ENCODE measurements at regions not wholly inside any gene's neighbourhood (a gene's known extent, or its start where the extent isn't known, plus 50 kb on each side); places are given as distances from the start of the nearest gene placed in this dataset.

GRCh38 chr1:60196026-60196425 is 122.5 kb upstream of the C1orf87 start:
- Histone ChIP-seq H3K79me2 (ENCODE audit: insufficient read depth, low read length) (no peaks in the 10 kb centered on the region), H3K27me3 (ENCODE audit: insufficient read depth, low read length) (no peaks in the 10 kb centered on the region), H3K4ac (ENCODE audit: low read depth, low read length) (no peak overlapping the region), H3K9ac (ENCODE audit: extremely low read depth, insufficient read length, low read length) (no peak overlapping the region), H3K4me2 (ENCODE audit: insufficient read depth, insufficient read length, low read length) (no peak overlapping the region), H3K4me1 (ENCODE audit: insufficient read depth, low read length) (no peaks in the 10 kb centered on the region), H2BK12ac (ENCODE audit: insufficient read length, low read depth, low read length) (no peak overlapping the region), H4K5ac (ENCODE audit: insufficient read length, low read depth, low read length) (no peak overlapping the region), H2BK120ac (ENCODE audit: low read depth, low read length, poor library complexity, severe bottlenecking) (no peak overlapping the region), H3K23ac (ENCODE audit: insufficient read length, low read depth, low read length) (no peak overlapping the region), H2AK5ac (ENCODE audit: insufficient read length, low read length) (no peak overlapping the region), H3K9me3 (ENCODE audit: control insufficient read depth, low read depth, low read length) (no peaks in the 10 kb centered on the region), H2BK20ac (ENCODE audit: low read depth, low read length, poor library complexity, severe bottlenecking) (no peak overlapping the region), H4K91ac (ENCODE audit: insufficient read length, low read depth, low read length) (no peak overlapping the region), H2BK15ac (ENCODE audit: low read depth, low read length) (no peak overlapping the region), H3K27ac (ENCODE audit: insufficient read length, low read depth, low read length) (no peak overlapping the region), H3K79me1 (ENCODE audit: insufficient read depth, low read depth, low read length, poor library complexity, severe bottlenecking) (no peaks in the 10 kb centered on the region), H2BK5ac (ENCODE audit: insufficient read length, low read length) (no peak overlapping the region), H3K56ac (ENCODE audit: insufficient read length, low read depth, low read length) (no peak overlapping the region), H4K8ac (replicated peaks; ENCODE audit: insufficient read length, low read depth, low read length) (no peak overlapping the region), H3T11ph (ENCODE audit: low read length) (no peak overlapping the region), H3K14ac (ENCODE audit: insufficient read depth, low read length) (no peak overlapping the region), H4K20me1 (ENCODE audit: control insufficient read depth, insufficient read depth, insufficient read length) (no peaks in the 10 kb centered on the region), H3K18ac (ENCODE audit: insufficient read length, low read depth, low read length) (no peak overlapping the region), H2AFZ (ENCODE audit: low read length) (no peak overlapping the region), H3K23me2 (ENCODE audit: insufficient read length, low read depth, low read length, poor library complexity, severe bottlenecking) (no peaks in the 10 kb centered on the region)
- no peak for DNase-seq
- no peaks in the 10 kb centered on the region for H3K9me3 Mint-ChIP-seq
- H3K27ac Mint-ChIP-seq: no peak overlapping the region
- no CpG with 5 or more reads among the region's 1 CpG for WGBS (ENCODE audit: extremely low coverage, insufficient read length, low lambda C conversion rate)
- no peak for TF ChIP-seq CTCF (conservative IDR thresholded peaks at IDR 0.05)
- no peaks in the 10 kb centered on the region for H3K4me1 Mint-ChIP-seq
- H3K36me3 Mint-ChIP-seq (ENCODE audit: insufficient read depth in 1 of 3, low read depth in 3 of 3): peaks cover 0 to 7% (median 0%) of the 10 kb centered on the region in 3 experiments; a peak in 1 of 7 replicates
- no peak overlapping the region for H3K4me3 Mint-ChIP-seq
- H3K27me3 Mint-ChIP-seq (ENCODE audit: low read depth): no peaks in the 10 kb centered on the region
